ENCODE measurements at regions not wholly inside any gene's neighbourhood (a gene's known extent, or its start where the extent isn't known, plus 50 kb on each side); places are given as distances from the start of the nearest gene placed in this dataset.

DNA sequence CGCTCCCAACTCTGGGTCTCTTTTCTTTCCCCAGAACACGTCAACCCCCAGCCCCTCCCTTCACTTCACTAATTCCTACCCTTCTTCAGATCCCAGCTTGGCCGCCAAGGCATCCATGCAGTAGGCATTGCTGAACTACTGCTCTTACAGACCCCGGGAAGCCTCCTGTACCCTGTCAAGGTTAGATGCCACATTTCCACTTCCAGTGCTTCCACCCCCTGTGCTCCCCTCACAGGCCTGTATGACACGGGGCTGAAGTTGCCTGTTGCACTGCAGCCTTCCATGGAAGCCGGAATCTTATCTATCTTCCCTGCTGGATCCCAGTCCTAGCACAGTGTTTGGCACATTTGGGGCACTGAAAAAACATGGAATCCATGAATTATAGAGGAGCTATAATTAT is 99.0 kb upstream of the SOD1 start (continued):
- TF ChIP-seq, protein P1, sequence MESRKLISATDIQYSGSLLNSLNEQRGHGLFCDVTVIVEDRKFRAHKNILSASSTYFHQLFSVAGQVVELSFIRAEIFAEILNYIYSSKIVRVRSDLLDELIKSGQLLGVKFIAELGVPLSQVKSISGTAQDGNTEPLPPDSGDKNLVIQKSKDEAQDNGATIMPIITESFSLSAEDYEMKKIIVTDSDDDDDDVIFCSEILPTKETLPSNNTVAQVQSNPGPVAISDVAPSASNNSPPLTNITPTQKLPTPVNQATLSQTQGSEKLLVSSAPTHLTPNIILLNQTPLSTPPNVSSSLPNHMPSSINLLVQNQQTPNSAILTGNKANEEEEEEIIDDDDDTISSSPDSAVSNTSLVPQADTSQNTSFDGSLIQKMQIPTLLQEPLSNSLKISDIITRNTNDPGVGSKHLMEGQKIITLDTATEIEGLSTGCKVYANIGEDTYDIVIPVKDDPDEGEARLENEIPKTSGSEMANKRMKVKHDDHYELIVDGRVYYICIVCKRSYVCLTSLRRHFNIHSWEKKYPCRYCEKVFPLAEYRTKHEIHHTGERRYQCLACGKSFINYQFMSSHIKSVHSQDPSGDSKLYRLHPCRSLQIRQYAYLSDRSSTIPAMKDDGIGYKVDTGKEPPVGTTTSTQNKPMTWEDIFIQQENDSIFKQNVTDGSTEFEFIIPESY (IDR thresholded peaks at IDR 0.05) = no peak
- no peak for TF ChIP-seq FOXA1 (IDR thresholded peaks at IDR 0.05)

DNA sequence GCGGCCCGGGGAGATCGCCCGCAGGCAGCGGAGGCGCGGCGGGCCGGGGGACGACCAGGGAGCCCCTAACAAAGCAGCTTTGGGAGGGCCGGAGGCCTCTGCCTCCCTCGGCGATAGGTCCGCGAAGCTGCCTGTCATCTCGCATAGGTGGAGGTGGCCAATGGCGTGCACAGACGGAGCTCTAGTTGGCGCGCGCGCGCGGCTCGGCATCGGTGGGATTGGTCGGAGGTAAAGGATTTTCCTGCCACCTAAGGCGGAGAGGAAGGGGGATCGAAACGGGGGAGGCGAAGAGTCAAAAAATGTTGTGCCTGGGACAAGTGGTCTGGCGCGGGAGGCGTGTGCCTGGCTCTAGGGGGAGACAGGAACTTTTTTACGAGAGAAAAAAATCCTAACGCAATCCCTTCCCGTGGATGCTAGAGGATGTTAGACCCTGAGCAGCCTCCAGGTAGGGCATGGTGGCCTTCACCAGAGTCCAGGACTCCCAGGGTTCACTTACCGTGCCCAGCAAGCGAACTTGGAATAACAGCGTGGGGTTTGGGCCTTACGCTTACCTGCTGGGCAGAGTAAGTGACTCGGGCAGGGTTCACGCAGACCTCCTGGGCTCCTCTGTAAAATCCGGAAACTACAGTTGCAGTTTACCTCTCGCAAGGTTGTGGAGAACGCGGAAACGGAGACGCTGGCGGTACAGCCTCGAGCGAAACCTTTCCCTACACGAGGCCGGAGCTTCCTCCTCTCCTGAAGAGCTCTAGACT is 99.9 kb upstream of the SOD1 start:
- H3K27me3 ChIP-seq (ENCODE audit: control insufficient read depth in 4 of 4, insufficient read depth in 4 of 4, low read length in 3 of 4) = no peaks in the 10 kb centered on the region
- H3K27ac ChIP-seq (ENCODE audit: low read depth in 1 of 2, low read length in 2 of 2) = no peak overlapping the region
- H3K9ac ChIP-seq (ENCODE audit: low read depth in 1 of 2, low read length in 2 of 2) = no peak overlapping the region
- H3K9me3 ChIP-seq (ENCODE audit: control insufficient read depth in 4 of 4, low read length in 3 of 4) = no peaks in the 10 kb centered on the region
- H3K4me3 ChIP-seq (ENCODE audit: low read depth in 1 of 3, low read length in 3 of 3) = peak overlapping the region in 2 of 3 donors; percentile 42 to 50
- 60% methylated on average over 54 of the region's 54 CpGs for WGBS
- peaks cover 2 to 17% (median 6%) of the 10 kb centered on the region in 4 donors for H3K4me1 ChIP-seq (ENCODE audit: control insufficient read depth in 4 of 4, insufficient read depth in 4 of 4, low read length in 3 of 4)
- H3K36me3 ChIP-seq (ENCODE audit: control insufficient read depth in 4 of 4, insufficient read depth in 3 of 4, low read depth in 1 of 4, low read length in 3 of 4) = peaks cover 2 to 6% (median 3%) of the 10 kb centered on the region in 4 donors
- TF ChIP-seq HNF4A (conservative IDR thresholded peaks at IDR 0.05) (no peak), GABPA (IDR thresholded peaks at IDR 0.05 in 1 of 2, conservative IDR thresholded peaks at IDR 0.05 in 1 of 2) (no peak), NR2F2 (IDR thresholded peaks at IDR 0.05) (no peak), FOXA1 (IDR thresholded peaks at IDR 0.05) (no peak), RAD21 (IDR thresholded peaks at IDR 0.05) (no peak), SP1 (IDR thresholded peaks at IDR 0.05) (peak; percentile 31), RXRA (IDR thresholded peaks at IDR 0.05) (no peak)
- TF ChIP-seq, protein P2, sequence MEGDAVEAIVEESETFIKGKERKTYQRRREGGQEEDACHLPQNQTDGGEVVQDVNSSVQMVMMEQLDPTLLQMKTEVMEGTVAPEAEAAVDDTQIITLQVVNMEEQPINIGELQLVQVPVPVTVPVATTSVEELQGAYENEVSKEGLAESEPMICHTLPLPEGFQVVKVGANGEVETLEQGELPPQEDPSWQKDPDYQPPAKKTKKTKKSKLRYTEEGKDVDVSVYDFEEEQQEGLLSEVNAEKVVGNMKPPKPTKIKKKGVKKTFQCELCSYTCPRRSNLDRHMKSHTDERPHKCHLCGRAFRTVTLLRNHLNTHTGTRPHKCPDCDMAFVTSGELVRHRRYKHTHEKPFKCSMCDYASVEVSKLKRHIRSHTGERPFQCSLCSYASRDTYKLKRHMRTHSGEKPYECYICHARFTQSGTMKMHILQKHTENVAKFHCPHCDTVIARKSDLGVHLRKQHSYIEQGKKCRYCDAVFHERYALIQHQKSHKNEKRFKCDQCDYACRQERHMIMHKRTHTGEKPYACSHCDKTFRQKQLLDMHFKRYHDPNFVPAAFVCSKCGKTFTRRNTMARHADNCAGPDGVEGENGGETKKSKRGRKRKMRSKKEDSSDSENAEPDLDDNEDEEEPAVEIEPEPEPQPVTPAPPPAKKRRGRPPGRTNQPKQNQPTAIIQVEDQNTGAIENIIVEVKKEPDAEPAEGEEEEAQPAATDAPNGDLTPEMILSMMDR (IDR thresholded peaks at IDR 0.05; ENCODE audit: low read depth, low read length, missing input control) = no peak
- peak; percentile 82 for DNase-seq (ENCODE audit: low spot score)

DNA sequence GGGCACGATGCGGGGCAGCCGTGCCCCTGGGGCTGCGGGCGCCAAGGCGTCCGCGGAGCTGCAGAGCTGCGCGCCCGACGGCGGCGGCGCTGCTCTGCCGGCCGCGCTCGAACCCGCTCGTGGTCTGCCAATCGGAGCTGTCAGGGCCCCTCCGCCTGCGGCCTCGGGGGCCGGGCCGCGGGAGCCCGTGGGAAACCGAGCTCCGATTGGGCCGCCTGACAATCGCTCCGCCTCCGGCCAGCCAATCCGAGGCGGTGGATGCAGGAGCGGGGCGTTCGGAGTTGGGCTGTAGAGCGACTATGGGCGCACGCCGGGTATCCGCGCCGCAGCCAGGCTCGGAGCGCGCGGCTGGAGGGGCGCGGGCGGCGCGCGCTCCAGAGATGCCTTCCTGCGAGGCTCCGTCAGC is 100.5 kb upstream of the SOD1 start:
- 53% methylated on average over 59 of the region's 59 CpGs for WGBS
- Histone ChIP-seq H3K9ac (ENCODE audit: low read depth in 1 of 2, low read length in 2 of 2) (no peak overlapping the region), H3K4me1 (ENCODE audit: control insufficient read depth in 4 of 4, insufficient read depth in 4 of 4, low read length in 3 of 4) (peaks cover 2 to 17% (median 6%) of the 10 kb centered on the region in 4 donors), H3K4me3 (ENCODE audit: low read depth in 1 of 3, low read length in 3 of 3) (peak overlapping the region in 2 of 3 donors; percentile 42 to 50), H3K27me3 (ENCODE audit: control insufficient read depth in 4 of 4, insufficient read depth in 4 of 4, low read length in 3 of 4) (no peaks in the 10 kb centered on the region), H3K36me3 (ENCODE audit: control insufficient read depth in 4 of 4, insufficient read depth in 3 of 4, low read depth in 1 of 4, low read length in 3 of 4) (peaks cover 2 to 6% (median 3%) of the 10 kb centered on the region in 4 donors), H3K9me3 (ENCODE audit: control insufficient read depth in 4 of 4, low read length in 3 of 4) (no peaks in the 10 kb centered on the region), H3K27ac (ENCODE audit: low read depth in 1 of 2, low read length in 2 of 2) (no peak overlapping the region)
- no peak for TF ChIP-seq RXRA (IDR thresholded peaks at IDR 0.05)
- TF ChIP-seq, protein P1 (IDR thresholded peaks at IDR 0.05) = no peak
- TF ChIP-seq HNF4A (conservative IDR thresholded peaks at IDR 0.05) = no peak
- TF ChIP-seq NR2F2 (IDR thresholded peaks at IDR 0.05) = no peak
- TF ChIP-seq FOXA2 (IDR thresholded peaks at IDR 0.05) = no peak
- TF ChIP-seq YY1 (IDR thresholded peaks at IDR 0.05) = no peak
- no peak for TF ChIP-seq FOXA1 (IDR thresholded peaks at IDR 0.05)
- TF ChIP-seq, protein P3, sequence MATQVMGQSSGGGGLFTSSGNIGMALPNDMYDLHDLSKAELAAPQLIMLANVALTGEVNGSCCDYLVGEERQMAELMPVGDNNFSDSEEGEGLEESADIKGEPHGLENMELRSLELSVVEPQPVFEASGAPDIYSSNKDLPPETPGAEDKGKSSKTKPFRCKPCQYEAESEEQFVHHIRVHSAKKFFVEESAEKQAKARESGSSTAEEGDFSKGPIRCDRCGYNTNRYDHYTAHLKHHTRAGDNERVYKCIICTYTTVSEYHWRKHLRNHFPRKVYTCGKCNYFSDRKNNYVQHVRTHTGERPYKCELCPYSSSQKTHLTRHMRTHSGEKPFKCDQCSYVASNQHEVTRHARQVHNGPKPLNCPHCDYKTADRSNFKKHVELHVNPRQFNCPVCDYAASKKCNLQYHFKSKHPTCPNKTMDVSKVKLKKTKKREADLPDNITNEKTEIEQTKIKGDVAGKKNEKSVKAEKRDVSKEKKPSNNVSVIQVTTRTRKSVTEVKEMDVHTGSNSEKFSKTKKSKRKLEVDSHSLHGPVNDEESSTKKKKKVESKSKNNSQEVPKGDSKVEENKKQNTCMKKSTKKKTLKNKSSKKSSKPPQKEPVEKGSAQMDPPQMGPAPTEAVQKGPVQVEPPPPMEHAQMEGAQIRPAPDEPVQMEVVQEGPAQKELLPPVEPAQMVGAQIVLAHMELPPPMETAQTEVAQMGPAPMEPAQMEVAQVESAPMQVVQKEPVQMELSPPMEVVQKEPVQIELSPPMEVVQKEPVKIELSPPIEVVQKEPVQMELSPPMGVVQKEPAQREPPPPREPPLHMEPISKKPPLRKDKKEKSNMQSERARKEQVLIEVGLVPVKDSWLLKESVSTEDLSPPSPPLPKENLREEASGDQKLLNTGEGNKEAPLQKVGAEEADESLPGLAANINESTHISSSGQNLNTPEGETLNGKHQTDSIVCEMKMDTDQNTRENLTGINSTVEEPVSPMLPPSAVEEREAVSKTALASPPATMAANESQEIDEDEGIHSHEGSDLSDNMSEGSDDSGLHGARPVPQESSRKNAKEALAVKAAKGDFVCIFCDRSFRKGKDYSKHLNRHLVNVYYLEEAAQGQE (IDR thresholded peaks at IDR 0.05) = no peak
- TF ChIP-seq, protein P4, sequence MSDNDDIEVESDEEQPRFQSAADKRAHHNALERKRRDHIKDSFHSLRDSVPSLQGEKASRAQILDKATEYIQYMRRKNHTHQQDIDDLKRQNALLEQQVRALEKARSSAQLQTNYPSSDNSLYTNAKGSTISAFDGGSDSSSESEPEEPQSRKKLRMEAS (IDR thresholded peaks at IDR 0.05) = no peak
- DNase-seq (ENCODE audit: low spot score) = peak; percentile 82

Measured in liver (tissue), 8 donors.